Esophagus muscularis mucosa (tissue), 4 donors: ENCODE measurements at regions not wholly inside any gene's neighbourhood (a gene's known extent, or its start where the extent isn't known, plus 50 kb on each side); places are given as distances from the start of the nearest gene placed in this dataset.

Source experiments
- CTCF ChIP-seq, 3 experiments: fragments of 200-600 bp in 2 of 3; fragments of 450-650 bp in 1 of 3; sonication (generic) in 2 of 3; IDR thresholded peaks; one replicate each; pipeline ENCODE4 v1.5.1; 2017 to 2019; ENCODE audit warnings: antibody characterized with exemption in 3 of 3, mild to moderate bottlenecking in 2 of 3, moderate library complexity in 1 of 3
- EP300 ChIP-seq: sonication (generic); formaldehyde crosslinking; IDR thresholded peaks from one replicate; pipeline ENCODE4 v1.6.1; 2017; ENCODE audit warnings: antibody characterized with exemption
- POLR2A ChIP-seq: fragments of 450-650 bp; IDR thresholded peaks from one replicate; pipeline ENCODE4 v1.6.1; 2017; ENCODE audit warnings: antibody characterized with exemption, moderate library complexity, mild to moderate bottlenecking, low read depth

- no peak for TF ChIP-seq EP300
- TF ChIP-seq CTCF (IDR thresholded peaks at IDR 0.05) = no peak
- no peak for TF ChIP-seq POLR2A
Observed at GRCh38 chr12:45568808-45569207, 160.7 kb upstream of the ARID2 start.
